ENCODE measurements at regions not wholly inside any gene's neighbourhood (a gene's known extent, or its start where the extent isn't known, plus 50 kb on each side); places are given as distances from the start of the nearest gene placed in this dataset.

DNA sequence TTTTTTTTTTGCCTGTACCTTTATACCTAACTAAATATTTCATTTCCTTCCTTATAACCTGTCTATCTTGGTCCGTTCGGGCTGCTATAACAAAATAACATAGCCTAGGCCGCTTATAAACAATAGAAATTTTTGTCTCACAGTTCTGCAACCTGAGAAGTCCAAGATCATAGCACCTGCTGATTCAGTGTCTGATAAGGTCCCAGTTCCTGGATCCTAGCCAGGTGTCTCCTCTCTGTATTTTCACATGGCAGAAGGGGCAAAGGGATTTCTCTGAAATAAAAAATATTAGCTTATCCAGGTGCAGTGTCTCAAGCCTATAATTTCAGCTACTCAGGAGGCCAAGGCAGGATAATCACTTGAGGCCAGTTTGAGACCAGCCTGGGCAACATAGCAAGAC, 1046.6 kb upstream of the USP15 start:
- Histone ChIP-seq H3K4me1 (no peaks in the 10 kb centered on the region), H3K27ac (no peak overlapping the region), H3K27me3 (no peaks in the 10 kb centered on the region), H3K36me3 (no peaks in the 10 kb centered on the region), H3K9me3 (no peaks in the 10 kb centered on the region), H3K4me3 (no peak overlapping the region)
- 80 to 88% methylated on average over 3 of the region's 3 CpGs for WGBS, 2 donors
- DNase-seq (ENCODE audit: low spot score in 2 of 2), result no peak
- TF ChIP-seq, protein P1, sequence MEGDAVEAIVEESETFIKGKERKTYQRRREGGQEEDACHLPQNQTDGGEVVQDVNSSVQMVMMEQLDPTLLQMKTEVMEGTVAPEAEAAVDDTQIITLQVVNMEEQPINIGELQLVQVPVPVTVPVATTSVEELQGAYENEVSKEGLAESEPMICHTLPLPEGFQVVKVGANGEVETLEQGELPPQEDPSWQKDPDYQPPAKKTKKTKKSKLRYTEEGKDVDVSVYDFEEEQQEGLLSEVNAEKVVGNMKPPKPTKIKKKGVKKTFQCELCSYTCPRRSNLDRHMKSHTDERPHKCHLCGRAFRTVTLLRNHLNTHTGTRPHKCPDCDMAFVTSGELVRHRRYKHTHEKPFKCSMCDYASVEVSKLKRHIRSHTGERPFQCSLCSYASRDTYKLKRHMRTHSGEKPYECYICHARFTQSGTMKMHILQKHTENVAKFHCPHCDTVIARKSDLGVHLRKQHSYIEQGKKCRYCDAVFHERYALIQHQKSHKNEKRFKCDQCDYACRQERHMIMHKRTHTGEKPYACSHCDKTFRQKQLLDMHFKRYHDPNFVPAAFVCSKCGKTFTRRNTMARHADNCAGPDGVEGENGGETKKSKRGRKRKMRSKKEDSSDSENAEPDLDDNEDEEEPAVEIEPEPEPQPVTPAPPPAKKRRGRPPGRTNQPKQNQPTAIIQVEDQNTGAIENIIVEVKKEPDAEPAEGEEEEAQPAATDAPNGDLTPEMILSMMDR (IDR thresholded peaks at IDR 0.05), result no peak
- TF ChIP-seq EP300 (IDR thresholded peaks at IDR 0.05) (no peak), POLR2A (IDR thresholded peaks at IDR 0.05) (no peak)

GRCh38 chr12:61220337-61220736, 1039.9 kb upstream of the USP15 start:
- no peaks in the 10 kb centered on the region for H3K9me3 ChIP-seq
- no peaks in the 10 kb centered on the region for H3K27me3 ChIP-seq
- WGBS, 2 donors, result 95 to 97% methylated on average over 4 of the region's 4 CpGs
- no peaks in the 10 kb centered on the region for H3K36me3 ChIP-seq
- H3K4me1 ChIP-seq, result no peaks in the 10 kb centered on the region
- H3K27ac ChIP-seq, result no peak overlapping the region
- DNase-seq (ENCODE audit: low spot score in 2 of 2), result no peak
- no peak overlapping the region for H3K4me3 ChIP-seq
- no peak for TF ChIP-seq POLR2A (IDR thresholded peaks at IDR 0.05)
- TF ChIP-seq, protein P1 (IDR thresholded peaks at IDR 0.05), result no peak
- TF ChIP-seq EP300 (IDR thresholded peaks at IDR 0.05), result no peak

DNA sequence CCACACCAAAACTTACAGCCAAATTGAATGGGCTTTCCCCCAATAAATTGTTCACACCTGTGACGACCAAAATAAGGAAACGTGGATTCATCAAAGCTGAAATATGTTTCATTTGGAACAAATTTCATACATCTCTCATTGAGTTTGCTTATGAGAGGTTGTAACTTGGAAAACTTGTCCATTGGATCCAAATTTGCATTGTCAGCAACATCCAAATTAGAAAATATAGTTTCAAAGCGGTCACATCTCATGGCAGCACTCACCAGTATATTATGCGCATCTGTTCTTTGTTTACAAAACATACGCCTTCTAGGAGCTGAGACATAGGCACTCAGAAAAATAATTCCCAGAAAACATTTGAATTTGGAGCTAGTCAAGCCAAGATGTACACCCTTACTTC, 1028.2 kb upstream of the USP15 start:
- no peak for DNase-seq (ENCODE audit: low spot score in 2 of 2)
- no peaks in the 10 kb centered on the region for H3K27me3 ChIP-seq
- WGBS, 2 donors, result 87 to 88% methylated on average over 5 of the region's 5 CpGs
- H3K4me1 ChIP-seq, result no peaks in the 10 kb centered on the region
- H3K27ac ChIP-seq, result no peak overlapping the region
- no peak overlapping the region for H3K4me3 ChIP-seq
- H3K36me3 ChIP-seq, result no peaks in the 10 kb centered on the region
- TF ChIP-seq EP300 (IDR thresholded peaks at IDR 0.05) (no peak), POLR2A (IDR thresholded peaks at IDR 0.05) (no peak)
- TF ChIP-seq, protein P1 (IDR thresholded peaks at IDR 0.05), result no peak
- H3K9me3 ChIP-seq, result peaks cover 0 to 3% (median 0%) of the 10 kb centered on the region in 4 donors

- Histone ChIP-seq H3K36me3 (no peaks in the 10 kb centered on the region), H3K4me3 (no peak overlapping the region), H3K9me3 (no peaks in the 10 kb centered on the region), H3K4me1 (no peaks in the 10 kb centered on the region), H3K27me3 (no peaks in the 10 kb centered on the region), H3K27ac (no peak overlapping the region)
- TF ChIP-seq POLR2A (IDR thresholded peaks at IDR 0.05), result no peak
- TF ChIP-seq, protein P1 (IDR thresholded peaks at IDR 0.05), result no peak
- TF ChIP-seq EP300 (IDR thresholded peaks at IDR 0.05), result no peak
- no peak for DNase-seq (ENCODE audit: low spot score in 2 of 2)
- 78 to 81% methylated on average over 2 of the region's 2 CpGs for WGBS, 2 donors
Observed at GRCh38 chr12:61250303-61250702, 1009.9 kb upstream of the USP15 start.

GRCh38 chr12:61251076-61251475, 1009.1 kb upstream of the USP15 start:
- no peaks in the 10 kb centered on the region for H3K27me3 ChIP-seq
- H3K27ac ChIP-seq, result no peak overlapping the region
- no peaks in the 10 kb centered on the region for H3K9me3 ChIP-seq
- no peak overlapping the region for H3K4me3 ChIP-seq
- no peaks in the 10 kb centered on the region for H3K4me1 ChIP-seq
- TF ChIP-seq, protein P1 (IDR thresholded peaks at IDR 0.05), result no peak
- TF ChIP-seq EP300 (IDR thresholded peaks at IDR 0.05) (no peak), POLR2A (IDR thresholded peaks at IDR 0.05) (no peak)
- no peak for DNase-seq (ENCODE audit: low spot score in 2 of 2)
- 73 to 74% methylated on average over 3 of the region's 3 CpGs for WGBS, 2 donors
- H3K36me3 ChIP-seq, result no peaks in the 10 kb centered on the region
